Renal pelvis (tissue), 1 donor: ENCODE measurements at regions not wholly inside any gene's neighbourhood (a gene's known extent, or its start where the extent isn't known, plus 50 kb on each side); places are given as distances from the start of the nearest gene placed in this dataset.
A peak's percentile ranks its signal among the peaks of the same experiment; 100 is the strongest.
"Not testable (repeated sequence)": the region's sequence is repeated elsewhere in the genome, so short reads cannot be mapped to it uniquely, and the experiment has no call there.

Experiments used
- DNase-seq: peaks from one replicate; pipeline ENCODE4 v3.0.0-alpha.2; 2013

- not testable (repeated sequence) for DNase-seq
These were observed 747.6 kb downstream of the SPATA31A6 start for GRCh38 chr9:42931045-42931444.

- DNase-seq: not testable (repeated sequence)
These were observed 754.2 kb downstream of the SPATA31A6 start for GRCh38 chr9:42937583-42938235.

GRCh38 chr9:42947050-42947449 lies 763.6 kb downstream of the SPATA31A6 start:
- DNase-seq: not testable (repeated sequence)

GRCh38 chr9:42951239-42951638 lies 767.8 kb downstream of the SPATA31A6 start:
- DNase-seq: peak; percentile 0

- DNase-seq: not testable (repeated sequence)
These were observed 781.7 kb downstream of the SPATA31A6 start for GRCh38 chr9:42965155-42965554.

- DNase-seq: not testable (repeated sequence)
These were observed 788.4 kb downstream of the SPATA31A6 start for GRCh38 chr9:42971872-42972271.

GRCh38 chr9:42974725-42975124 lies 791.3 kb downstream of the SPATA31A6 start:
- not testable (repeated sequence) for DNase-seq

GRCh38 chr9:42984761-42985160 lies 801.3 kb downstream of the SPATA31A6 start:
- DNase-seq: not testable (repeated sequence)
